Tibial nerve (tissue), 4 donors: ENCODE measurements at regions not wholly inside any gene's neighbourhood (a gene's known extent, or its start where the extent isn't known, plus 50 kb on each side); places are given as distances from the start of the nearest gene placed in this dataset.

ENCODE experiments used
- EP300 ChIP-seq, 2 donors: sonication (generic); formaldehyde crosslinking; IDR thresholded peaks; one replicate each; pipeline ENCODE4 v1.6.1; 2017; ENCODE audit warnings: antibody characterized with exemption in 2 of 2, mild to moderate bottlenecking in 1 of 2
- POLR2A ChIP-seq, 2 donors: fragments of 450-650 bp; IDR thresholded peaks; one replicate each; pipeline ENCODE4 v1.6.1; 2017; ENCODE audit warnings: antibody characterized with exemption in 2 of 2, mild to moderate bottlenecking in 2 of 2, moderate library complexity in 2 of 2
- TF ChIP-seq, protein P1 (sequence below), 5 experiments: fragments of 200-600 bp in 3 of 5; fragments of 450-650 bp in 2 of 5; sonication (generic) in 3 of 5; IDR thresholded peaks; one replicate each; pipeline ENCODE4 v1.5.1; 2016 to 2019; ENCODE audit warnings: antibody characterized with exemption in 5 of 5, mild to moderate bottlenecking in 3 of 5, moderate library complexity in 2 of 5

DNA sequence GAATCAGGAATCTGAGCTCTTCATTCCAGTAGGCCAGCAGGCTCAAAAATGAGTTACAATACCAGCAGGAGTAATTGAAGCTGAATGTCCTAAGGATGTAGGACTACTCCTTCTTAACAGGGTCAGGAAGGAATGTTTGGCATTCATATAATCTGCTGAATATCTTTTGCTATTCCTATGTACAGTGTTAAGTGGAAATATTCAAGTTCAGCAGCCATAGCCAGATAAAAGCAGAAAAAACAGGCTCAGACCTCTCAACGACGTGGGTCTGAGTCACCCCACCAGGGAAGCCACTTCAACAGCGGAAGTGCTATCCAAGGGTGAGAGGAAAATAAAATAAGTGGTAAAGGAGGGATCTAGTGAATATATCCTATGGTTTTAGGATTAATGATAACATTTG, 577.0 kb downstream of the SPOCK3 start:
- TF ChIP-seq, protein P1, sequence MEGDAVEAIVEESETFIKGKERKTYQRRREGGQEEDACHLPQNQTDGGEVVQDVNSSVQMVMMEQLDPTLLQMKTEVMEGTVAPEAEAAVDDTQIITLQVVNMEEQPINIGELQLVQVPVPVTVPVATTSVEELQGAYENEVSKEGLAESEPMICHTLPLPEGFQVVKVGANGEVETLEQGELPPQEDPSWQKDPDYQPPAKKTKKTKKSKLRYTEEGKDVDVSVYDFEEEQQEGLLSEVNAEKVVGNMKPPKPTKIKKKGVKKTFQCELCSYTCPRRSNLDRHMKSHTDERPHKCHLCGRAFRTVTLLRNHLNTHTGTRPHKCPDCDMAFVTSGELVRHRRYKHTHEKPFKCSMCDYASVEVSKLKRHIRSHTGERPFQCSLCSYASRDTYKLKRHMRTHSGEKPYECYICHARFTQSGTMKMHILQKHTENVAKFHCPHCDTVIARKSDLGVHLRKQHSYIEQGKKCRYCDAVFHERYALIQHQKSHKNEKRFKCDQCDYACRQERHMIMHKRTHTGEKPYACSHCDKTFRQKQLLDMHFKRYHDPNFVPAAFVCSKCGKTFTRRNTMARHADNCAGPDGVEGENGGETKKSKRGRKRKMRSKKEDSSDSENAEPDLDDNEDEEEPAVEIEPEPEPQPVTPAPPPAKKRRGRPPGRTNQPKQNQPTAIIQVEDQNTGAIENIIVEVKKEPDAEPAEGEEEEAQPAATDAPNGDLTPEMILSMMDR (IDR thresholded peaks at IDR 0.05): no peak
- TF ChIP-seq EP300 (IDR thresholded peaks at IDR 0.05) (no peak), POLR2A (IDR thresholded peaks at IDR 0.05) (no peak)
